DMS 273 (cell line): ENCODE measurements at regions not wholly inside any gene's neighbourhood (a gene's known extent, or its start where the extent isn't known, plus 50 kb on each side); places are given as distances from the start of the nearest gene placed in this dataset.
"Not testable (repeated sequence)": the region's sequence is repeated elsewhere in the genome, so short reads cannot be mapped to it uniquely, and the experiment has no call there.

Experiments used
- DNase-seq: peaks from one replicate; lab custom pipeline; 2025; ENCODE audit not compliant: unreplicated experiment; lab: John Stamatoyannopoulos, UW

- no peak for DNase-seq
Measured at GRCh38 chr5:155684417-155684816, 642.5 kb upstream of the SGCD start.

GRCh38 chr5:155686131-155686530 lies 640.8 kb upstream of the SGCD start:
- DNase-seq = no peak

DNA sequence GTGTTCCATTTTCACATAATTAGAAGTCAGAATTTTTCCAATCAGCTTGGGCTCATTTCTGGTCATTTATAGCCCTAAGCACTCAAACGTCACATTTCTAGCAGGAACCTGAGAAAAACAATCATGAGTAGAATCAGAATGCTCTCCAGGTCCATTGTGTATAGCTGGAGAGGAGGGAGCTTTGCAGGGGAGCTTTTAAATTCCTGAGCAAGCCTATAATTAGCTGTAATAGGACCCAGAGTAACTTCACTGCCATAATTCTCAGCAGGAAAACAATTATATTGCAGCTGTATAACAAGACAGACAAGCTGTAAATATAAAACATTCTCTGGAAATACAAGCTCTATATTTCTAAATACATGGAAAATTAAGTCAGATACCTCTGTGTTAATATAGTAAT lies 637.6 kb upstream of the SGCD start:
- DNase-seq = peak; percentile 5

DNA sequence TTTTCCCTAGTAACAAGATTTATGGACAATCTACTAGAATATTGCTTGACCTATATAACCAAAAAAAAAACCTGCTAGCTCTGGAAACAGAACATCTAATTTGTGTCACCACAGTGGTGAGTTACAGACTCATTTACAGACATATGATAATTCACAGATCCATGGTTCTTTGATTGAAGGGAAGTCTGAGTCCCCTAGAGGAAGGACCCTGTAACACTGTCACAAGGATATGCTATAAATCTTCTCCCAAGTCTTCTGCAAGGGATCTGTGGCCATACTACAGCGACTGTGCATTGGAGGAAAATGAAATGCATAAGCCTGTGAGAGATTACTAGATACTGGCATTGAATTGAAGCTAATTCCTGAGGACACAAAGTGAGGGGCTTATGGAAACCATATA lies 630.6 kb upstream of the SGCD start:
- no peak for DNase-seq

- no peak for DNase-seq
Measured at GRCh38 chr5:155697236-155697635, 629.7 kb upstream of the SGCD start.

- DNase-seq = peak; percentile 13
Measured at GRCh38 chr5:155699385-155699784, 627.6 kb upstream of the SGCD start.

DNA sequence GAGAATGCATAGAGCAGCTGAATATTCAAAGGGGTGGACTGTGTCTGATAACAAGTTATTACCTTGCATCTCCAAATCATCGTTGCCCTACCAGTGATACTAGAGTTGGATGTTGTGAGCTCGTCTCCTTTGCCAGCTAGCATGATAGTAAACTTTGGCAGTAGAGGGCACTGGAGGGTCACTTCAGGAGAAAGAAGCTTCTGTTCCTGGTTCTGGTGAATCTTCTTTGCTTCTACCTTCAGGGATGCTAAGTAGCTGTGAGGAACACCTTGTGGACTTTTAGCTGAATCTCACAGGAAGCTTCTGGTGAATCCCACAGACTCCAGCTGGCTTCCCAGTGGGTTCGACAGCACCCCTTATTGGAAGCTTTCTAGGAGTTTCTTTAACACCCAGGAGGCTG lies 626.6 kb upstream of the SGCD start:
- peak; percentile 26 for DNase-seq

DNA sequence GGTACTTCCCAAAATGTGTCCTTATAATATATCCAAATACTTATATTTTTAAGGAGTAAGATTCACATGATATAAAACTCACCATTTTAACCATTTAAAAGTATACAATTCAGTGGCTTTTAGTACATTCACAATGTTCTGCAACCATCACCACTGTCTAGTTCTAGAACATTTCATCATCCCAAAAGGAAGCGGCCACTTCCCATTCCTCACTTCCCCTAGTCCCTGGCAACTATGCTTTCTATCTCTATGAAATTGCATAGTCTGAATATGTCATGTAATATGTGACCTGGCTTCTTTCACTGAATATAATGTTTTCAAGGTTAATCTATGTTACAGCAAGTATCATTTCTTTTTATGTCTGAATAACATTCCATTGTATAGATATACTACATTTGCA lies 615.1 kb upstream of the SGCD start:
- no peak for DNase-seq

DNA sequence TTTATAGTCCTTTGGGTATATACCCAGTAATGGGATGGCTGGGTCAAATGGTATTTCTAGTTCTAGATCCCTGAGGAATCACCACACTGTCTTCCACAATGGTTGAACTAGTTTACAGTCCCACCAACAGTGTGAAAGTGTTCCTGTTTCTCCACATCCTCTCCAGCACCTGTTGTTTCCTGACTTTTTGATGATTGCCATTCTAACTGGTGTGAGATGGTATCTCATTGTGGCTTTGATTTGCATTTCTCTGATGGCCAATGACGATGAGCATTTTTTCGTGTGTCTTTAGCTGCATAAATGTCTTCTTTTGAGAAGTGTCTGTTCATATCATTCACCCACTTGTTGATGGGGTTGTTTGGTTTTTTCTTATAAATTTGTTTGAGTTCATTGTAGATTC lies 612.5 kb upstream of the SGCD start:
- not testable (repeated sequence) for DNase-seq

GRCh38 chr5:155726267-155726666 lies 600.7 kb upstream of the SGCD start:
- peak; percentile 22 for DNase-seq

- DNase-seq = no peak
Measured at GRCh38 chr5:155727512-155728145, 599.3 kb upstream of the SGCD start.

GRCh38 chr5:155728146-155728856 lies 598.7 kb upstream of the SGCD start:
- peak; percentile 94 for DNase-seq

DNA sequence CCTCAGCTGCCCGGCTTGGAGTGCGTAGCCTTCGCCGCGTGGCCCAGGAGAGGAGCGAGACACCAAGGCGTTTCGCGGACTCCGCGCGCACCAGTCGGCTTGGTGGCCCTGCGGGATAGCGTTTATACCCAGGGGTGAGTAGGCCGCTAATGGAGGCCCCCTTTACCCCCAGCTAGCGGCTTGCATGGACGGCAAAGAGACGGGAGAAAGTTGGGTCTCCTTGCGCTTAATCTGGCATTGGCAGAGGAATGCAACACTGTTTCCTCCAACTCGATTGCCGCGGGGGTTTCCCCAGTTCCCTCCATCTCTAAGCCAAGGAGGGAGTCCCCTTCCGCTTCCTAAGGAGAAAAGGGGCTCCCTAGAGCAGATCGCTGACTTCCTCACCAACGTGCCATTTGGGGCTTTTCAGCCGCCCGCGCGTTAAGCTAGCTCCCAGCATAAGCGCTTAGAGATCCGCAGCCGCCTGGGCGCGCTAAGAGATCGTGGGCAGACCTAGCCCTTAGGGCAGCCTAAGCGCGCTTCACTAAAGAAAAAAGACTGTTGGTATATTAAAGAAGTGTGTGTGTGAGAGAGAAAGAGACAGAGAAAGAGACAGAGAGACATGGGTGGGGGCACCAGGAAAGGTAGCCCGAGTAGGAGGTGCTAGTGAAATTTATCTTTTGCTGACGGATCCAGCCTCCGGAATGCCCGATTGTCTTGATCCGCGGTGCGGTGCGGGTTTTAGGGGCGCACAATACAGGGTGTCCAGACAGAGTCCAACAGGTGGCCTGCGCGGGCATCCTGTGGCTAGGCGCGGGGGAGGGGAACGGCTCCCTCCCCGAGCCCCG lies 597.9 kb upstream of the SGCD start:
- peak; percentile 91 for DNase-seq

DNA sequence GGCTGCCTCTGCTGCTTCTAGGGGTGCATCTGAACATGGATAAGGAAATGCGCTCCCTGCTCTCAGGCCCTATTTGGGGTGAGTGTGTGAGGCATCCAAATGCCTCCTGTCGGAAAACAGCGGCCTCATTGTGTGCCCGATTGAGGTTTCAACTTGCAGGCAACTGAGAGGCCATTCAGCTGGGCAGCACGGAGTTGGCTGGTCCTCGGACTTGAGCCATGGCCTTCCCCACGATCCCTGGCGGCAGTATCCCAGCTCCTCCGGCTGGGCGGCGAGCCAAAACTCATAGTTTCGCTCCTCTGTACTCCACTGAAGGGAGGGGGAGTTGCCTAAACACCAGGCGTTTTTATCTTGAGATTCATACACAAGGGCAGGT lies 597.3 kb upstream of the SGCD start:
- DNase-seq = peak; percentile 86

DNA sequence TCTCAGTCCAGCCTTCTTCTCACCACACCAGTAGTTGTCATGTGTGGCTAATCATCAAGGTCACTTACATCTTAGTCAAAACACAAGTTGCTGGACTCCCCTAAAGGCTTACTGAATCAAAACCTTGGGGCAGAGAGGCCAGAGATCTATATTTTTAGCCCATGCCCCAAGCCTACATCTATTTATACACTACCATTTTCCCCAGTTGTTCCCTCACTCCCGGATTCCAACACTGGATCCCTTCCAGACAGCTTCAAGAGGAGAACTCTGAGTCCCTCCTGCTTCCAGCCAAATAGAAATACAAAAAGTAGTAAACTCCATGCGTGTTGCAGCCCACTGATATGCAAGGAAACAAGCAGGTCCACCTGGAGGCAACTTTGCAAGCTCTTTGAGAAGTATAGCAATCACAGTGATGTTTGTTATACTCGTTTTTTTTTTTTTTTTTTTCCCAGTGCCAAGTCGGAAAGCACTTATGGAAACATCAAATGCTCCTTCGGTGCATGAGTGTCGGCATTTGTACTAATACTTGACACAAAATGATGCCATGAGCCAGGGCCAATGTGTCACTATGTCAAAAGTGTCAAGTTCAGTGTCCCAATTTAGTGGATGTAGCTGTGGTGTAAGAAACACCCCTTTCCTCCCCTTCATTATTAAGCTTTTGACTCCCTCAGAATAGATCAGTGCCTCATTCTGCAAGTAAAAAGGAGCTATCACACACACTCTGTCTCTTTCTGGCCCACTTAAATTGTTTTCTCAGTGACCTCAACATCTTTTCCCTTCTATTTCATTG lies 594.2 kb upstream of the SGCD start:
- no peak for DNase-seq

GRCh38 chr5:155733935-155734334 lies 593.0 kb upstream of the SGCD start:
- no peak for DNase-seq

DNA sequence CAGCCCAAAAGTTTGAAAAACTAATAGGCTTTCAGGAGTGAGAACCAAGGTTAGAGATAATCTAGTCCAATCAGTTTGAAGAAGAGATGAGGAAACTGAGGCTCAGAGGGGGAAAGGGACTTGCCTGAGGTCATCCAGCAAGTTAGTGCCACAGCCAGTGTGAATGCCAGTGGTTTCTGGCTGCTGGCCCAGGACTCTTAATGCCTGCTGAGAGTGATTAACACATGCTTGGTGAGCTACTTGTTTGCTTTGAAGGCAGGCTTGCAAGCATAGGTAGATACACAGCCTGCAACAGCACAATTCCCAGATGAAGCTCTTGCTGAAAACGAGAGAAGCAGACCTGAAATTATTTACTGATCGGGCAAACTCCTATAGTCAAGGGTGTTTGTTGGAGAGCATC lies 591.6 kb upstream of the SGCD start:
- peak; percentile 81 for DNase-seq

DNA sequence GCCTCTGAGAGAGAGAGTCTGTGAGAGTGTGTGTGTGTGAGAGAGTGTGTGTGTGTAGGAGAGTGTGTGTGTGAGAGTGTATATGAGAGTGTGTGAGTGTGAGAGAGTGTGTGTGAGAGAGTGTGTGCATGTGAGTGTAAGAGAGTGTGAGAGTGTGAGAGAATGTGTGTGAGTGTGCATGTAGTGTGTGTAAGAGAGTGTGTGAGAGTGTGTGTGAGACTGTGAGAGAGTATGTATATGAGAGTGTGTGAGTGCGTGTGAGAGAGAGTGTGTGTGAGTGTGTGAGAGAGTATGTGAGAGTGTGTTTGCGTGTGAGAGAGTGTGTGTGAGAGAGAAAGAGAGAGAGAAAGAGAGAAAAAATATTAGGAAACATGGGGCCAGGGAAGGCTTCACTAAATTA lies 588.3 kb upstream of the SGCD start:
- no peak for DNase-seq

GRCh38 chr5:155746367-155747038 lies 580.5 kb upstream of the SGCD start:
- no peak for DNase-seq

DNA sequence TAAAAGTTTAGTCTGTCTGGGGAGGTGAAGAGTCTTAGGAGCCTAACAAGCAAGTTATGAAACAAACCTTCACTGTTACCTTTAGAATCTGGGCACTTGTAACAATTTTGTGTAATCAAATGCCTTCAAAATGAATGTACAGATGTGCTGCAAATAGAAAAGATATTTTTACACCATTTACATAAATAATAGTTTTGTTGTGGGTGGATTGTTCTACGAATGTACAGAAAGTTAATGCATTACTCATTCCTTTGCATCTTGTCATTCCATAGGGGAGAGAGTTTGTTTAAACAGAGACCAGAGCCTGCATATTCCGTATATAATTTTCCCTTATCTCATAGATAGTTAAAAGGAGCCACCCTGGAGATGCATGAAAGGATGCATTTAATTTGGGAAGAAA lies 576.9 kb upstream of the SGCD start:
- DNase-seq = no peak

DNA sequence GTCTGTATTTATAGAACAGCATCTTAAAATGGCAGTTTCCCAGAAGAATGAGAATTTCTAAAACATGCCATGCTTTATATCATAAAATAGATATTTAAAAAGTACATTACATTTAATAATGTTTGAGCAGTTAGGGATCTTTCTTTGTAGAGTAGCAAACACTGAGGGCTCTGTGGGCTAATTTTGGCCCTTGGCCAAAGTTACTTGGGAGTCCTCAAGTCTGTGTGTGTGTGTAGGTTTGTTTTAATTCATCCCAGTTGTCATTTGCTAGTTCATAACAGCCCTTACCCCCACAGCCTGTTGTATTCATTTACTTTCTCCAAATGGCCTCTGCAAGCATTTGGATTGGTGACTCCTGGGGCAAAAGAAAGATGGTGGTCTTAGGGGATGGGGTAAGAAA lies 576.4 kb upstream of the SGCD start:
- DNase-seq = peak; percentile 33
